HS-5 (cell line): ENCODE measurements at regions not wholly inside any gene's neighbourhood (a gene's known extent, or its start where the extent isn't known, plus 50 kb on each side); places are given as distances from the start of the nearest gene placed in this dataset.

Experiments used
- DNase-seq: peaks from one replicate; pipeline ENCODE4 v3.0.0-alpha.2; 2012; ENCODE audit warnings: low read depth

- DNase-seq, result no peak
Observed at GRCh38 chr5:173689737-173690360, 73.4 kb upstream of the BOD1 start.

GRCh38 chr5:173691931-173692330 is 75.5 kb upstream of the BOD1 start:
- no peak for DNase-seq

GRCh38 chr5:173693670-173694069 is 77.2 kb upstream of the BOD1 start:
- DNase-seq, result no peak

- DNase-seq, result no peak
Observed at GRCh38 chr5:173696216-173696615, 79.8 kb upstream of the BOD1 start.

DNA sequence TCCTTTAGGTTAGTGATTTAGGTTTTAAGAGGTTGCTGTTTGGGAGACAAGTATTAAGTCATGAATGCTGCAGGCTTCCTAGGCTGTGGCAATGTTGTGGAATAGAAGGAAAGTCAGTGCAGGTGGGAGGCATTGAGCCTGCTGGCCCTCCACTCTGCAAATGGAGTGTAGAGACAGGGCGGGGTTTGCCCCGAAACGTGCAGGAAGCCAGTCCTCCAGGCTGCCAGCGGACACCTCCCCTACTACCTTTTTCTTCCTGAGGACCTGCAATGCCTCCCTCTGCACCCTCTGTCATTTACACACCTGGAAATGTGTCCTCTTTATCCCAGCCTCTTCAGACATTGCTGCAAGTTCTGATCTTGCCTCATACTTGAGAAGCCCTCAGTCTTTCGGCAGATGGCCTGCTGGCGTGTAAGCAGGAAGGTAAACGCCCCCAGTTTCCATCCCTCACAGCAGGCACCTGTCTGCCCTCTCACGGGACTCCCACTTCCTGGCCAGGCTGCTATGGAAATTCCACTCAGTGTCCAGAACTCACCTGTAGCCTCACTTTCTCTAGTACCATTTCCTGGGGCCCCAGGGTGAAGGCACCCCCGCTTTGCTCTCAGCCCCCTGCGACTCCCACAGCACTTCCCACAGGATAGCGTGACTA is 81.6 kb upstream of the BOD1 start:
- no peak for DNase-seq

GRCh38 chr5:173699966-173700365 is 83.5 kb upstream of the BOD1 start:
- no peak for DNase-seq

GRCh38 chr5:173703466-173703865 is 87.0 kb upstream of the BOD1 start:
- no peak for DNase-seq

DNA sequence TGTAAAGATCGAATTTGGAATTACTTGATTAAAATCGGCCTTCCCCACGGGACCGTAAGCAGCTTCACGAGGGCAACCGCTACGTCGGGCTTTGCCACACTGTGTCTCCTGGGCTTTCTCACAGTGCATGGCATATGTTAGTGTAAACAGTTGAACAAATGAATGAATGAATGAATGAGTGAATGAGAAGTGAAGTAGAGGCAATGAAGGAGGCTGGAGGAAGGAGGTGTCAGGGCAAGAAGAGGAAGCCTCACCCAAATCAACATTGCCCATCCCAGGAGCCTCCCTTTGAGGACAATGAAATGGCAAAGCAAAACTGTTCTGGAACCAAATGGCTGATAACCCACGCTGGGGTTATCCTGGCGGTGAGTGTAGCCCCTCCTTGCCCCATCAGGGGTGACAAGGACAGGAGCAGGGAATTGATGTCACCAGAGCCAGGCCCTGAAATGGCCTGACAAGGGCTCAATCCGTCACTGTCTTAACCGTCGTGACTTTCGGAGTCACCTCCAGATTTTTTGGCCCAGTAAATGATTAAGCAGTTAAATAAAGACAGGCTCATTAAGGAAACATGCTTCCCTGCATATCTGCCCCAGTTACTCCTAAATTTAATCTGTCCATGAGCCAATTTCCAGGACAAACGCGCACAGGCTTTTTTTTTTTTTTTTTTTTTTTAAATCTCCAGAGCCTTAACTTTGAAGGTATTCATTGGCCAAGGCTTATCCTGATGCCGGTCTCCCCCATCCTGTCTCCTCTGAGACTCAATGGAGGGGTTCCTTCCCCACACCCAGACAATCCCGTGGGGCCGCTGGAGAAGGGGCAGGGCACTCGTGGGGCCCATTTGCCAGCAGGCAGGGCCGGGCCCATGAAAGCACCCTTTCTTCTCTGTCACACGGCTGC is 88.4 kb upstream of the BOD1 start:
- DNase-seq, result no peak

- no peak for DNase-seq
Observed at GRCh38 chr5:173705512-173706044, 89.1 kb upstream of the BOD1 start.

- no peak for DNase-seq
Observed at GRCh38 chr5:173706700-173707099, 90.2 kb upstream of the BOD1 start.

- DNase-seq, result peak; percentile 31
Observed at GRCh38 chr5:173707392-173707791, 90.9 kb upstream of the BOD1 start.

- DNase-seq, result no peak
Observed at GRCh38 chr5:173709145-173709544, 92.7 kb upstream of the BOD1 start.

DNA sequence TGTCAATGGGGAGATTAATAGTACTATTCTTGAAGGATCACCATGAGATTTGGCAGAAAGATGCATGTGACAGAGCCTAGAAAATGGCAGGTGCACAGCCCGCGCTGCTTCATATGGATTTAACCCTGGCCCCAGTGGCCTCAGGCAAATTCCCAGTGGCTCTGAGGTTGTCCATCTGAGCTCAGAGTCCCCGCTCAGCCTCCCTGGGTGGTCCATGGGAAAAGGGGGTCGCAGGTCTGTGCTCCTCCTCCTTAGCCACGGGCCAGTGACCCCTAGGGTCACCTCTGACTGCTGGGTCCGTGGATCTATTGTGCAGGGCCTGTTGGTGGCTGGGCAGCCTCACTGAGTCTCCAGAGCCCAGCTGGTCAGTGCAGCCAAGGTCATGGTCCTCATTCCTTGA is 93.3 kb upstream of the BOD1 start:
- no peak for DNase-seq

- no peak for DNase-seq
Observed at GRCh38 chr5:173710528-173710927, 94.1 kb upstream of the BOD1 start.

DNA sequence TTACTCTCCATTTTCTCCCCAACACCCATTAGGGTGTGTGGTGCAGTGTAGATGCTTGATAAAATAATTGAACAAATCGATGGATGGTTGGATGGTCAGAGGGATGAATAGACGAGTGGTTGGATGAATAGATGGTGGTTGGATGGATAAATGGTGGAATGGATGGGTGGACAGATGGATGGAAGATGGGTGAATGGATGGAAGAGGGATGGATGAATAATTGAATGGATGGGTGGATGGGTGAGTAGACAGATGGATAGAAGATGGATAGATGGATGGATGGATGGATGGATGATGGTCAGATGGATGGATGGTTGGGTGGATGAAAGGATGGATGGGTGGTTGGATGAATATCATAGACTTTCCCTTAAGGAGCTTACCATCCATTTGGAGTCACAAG is 95.0 kb upstream of the BOD1 start:
- DNase-seq, result no peak

DNA sequence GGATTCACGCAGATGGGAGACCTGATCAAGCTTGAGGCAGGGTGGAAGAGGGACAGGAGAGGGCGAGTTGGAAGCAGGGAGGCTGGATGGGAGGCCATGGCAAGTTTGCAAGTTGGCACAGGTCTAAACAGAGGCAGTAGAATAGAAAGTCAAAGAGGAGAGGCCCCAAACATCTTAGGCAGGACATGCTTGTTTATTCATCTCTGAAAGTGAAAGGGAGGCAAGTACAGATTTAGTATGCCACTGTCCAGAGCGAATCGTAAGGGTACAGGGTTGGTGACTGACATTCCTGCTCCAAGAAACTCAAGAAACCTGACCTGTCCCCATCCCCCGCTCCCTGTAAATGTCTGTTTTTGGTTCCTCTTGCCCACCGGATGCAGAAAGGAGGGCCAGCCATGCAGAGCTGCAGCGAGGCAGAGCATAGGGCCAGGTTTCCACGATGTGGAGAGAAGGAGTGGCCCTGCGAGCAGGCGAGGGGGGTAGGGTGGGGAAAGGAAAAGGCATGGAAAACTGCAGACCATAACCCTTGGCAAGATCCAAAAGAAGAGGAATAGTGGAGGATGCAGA is 96.2 kb upstream of the BOD1 start:
- no peak for DNase-seq

GRCh38 chr5:173714551-173715428 is 98.3 kb upstream of the BOD1 start:
- DNase-seq, result peak; percentile 84

GRCh38 chr5:173715607-173716006 is 99.2 kb upstream of the BOD1 start:
- no peak for DNase-seq

- DNase-seq, result no peak
Observed at GRCh38 chr5:173716058-173716682, 99.7 kb upstream of the BOD1 start.

GRCh38 chr5:173717959-173718358 is 101.5 kb upstream of the BOD1 start:
- DNase-seq, result no peak

- DNase-seq, result no peak
Observed at GRCh38 chr5:173718469-173718868, 102.0 kb upstream of the BOD1 start.
